Panc1 (cell line): ENCODE measurements at regions not wholly inside any gene's neighbourhood (a gene's known extent, or its start where the extent isn't known, plus 50 kb on each side); places are given as distances from the start of the nearest gene placed in this dataset.

Experiments used
- ATAC-seq: fragments of 200-7000 bp; cut with Tn5 transposase; 2 replicates; pipeline ENCODE4 v1.9.1; 2020; ENCODE audit warnings: mild to moderate bottlenecking, moderate library complexity
- BruUV-seq: library from RNA; stranded (reverse); fragments of 400-500 nt; replicated peaks from 2 replicates; lab custom pipeline; 2021; lab: Mats Ljungman, UMichigan
- CTCF ChIA-PET: fragments of 300-600 bp; sonication (Branson Sonifier 250); formaldehyde crosslinking; loops from one replicate; lab custom pipeline; 2022; ENCODE audit warnings: antibody characterized with exemption; lab: Charles Lee
- POLR2A ChIA-PET: fragments of 300-600 bp; sonication (Branson Sonifier 250); formaldehyde crosslinking; loops from one replicate; lab custom pipeline; 2022; ENCODE audit warnings: antibody characterized with exemption; lab: Charles Lee
- DNase-seq: peaks from one replicate; pipeline ENCODE4 v3.0.0-alpha.2; 2010; ENCODE audit warnings: low read depth, low spot score
- H3K27ac ChIP-seq: 2 replicates; pipeline ENCODE4 v1.5.1; 2011; ENCODE audit warnings: mild to moderate bottlenecking, low read length, inconsistent platforms
- H3K27me3 ChIP-seq: fragments of 200-500 bp; sonication (Bioruptor generic); 2 replicates; pipeline ENCODE4 v1.6.0; 2014; ENCODE audit warnings: low read length, inconsistent platforms; ENCODE audit not compliant: control insufficient read depth, insufficient read depth
- H3K36me3 ChIP-seq: fragments of 200-500 bp; sonication (Bioruptor generic); 2 replicates; pipeline ENCODE4 v1.5.1; 2014; ENCODE audit warnings: inconsistent platforms, mild to moderate bottlenecking, low read length, moderate library complexity; ENCODE audit not compliant: control insufficient read depth, insufficient read depth
- H3K4me1 ChIP-seq: 2 replicates; pipeline ENCODE4 v1.5.1; 2011; ENCODE audit warnings: inconsistent platforms, mild to moderate bottlenecking, low read length, moderate library complexity; ENCODE audit not compliant: control insufficient read depth, insufficient read depth
- H3K4me3 ChIP-seq, 2 experiments: 2 replicates each; pipeline ENCODE4 v1.5.1; 2011 to 2012; ENCODE audit warnings: low read depth in 2 of 2, low read length in 2 of 2, mild to moderate bottlenecking in 2 of 2, inconsistent platforms in 1 of 2, moderate library complexity in 1 of 2
- H3K9me3 ChIP-seq: fragments of 200-500 bp; sonication (Bioruptor generic); 2 replicates; pipeline ENCODE4 v1.5.1; 2014; ENCODE audit warnings: low read depth, mild to moderate bottlenecking, inconsistent platforms, low read length, moderate library complexity; ENCODE audit not compliant: control insufficient read depth, insufficient read depth
- CTCF ChIP-seq: fragments of 450-650 bp; IDR thresholded peaks from 2 replicates; pipeline ENCODE4 v1.5.1; 2017; ENCODE audit warnings: mild to moderate bottlenecking
- POLR2AphosphoS5 ChIP-seq: IDR thresholded peaks from 2 replicates; pipeline ENCODE4 v1.6.1; 2012; ENCODE audit warnings: mild to moderate bottlenecking, low read depth, low read length, moderate library complexity
- REST ChIP-seq, 2 experiments: IDR thresholded peaks; 2 replicates each; pipeline ENCODE4 v1.6.1; 2011 to 2012; ENCODE audit warnings: low read depth in 2 of 2, control low read depth in 1 of 2, low read length in 1 of 2, mild to moderate bottlenecking in 1 of 2, moderate library complexity in 1 of 2; ENCODE audit not compliant: insufficient read depth in 1 of 2
- SIN3A ChIP-seq: IDR thresholded peaks from 2 replicates; pipeline ENCODE4 v1.6.1; 2012; ENCODE audit warnings: low read depth, mild to moderate bottlenecking, low read length, moderate library complexity, borderline replicate concordance; ENCODE audit not compliant: insufficient read depth
- TCF7L2 ChIP-seq: IDR thresholded peaks from 2 replicates; pipeline ENCODE4 v1.6.1; 2011; ENCODE audit warnings: mild to moderate bottlenecking, low read depth, low read length, inconsistent platforms
- in situ Hi-C: cut with HindIII; loops from 2 replicates; pipeline ENCODE4 v1.10.0; 2016; ENCODE audit warnings: low sequenced_read_pairs, low pct_unique_long_range_greater_than_20kb
- intact Hi-C: fragments of 100-400 bp; cut with micrococcal nuclease; formaldehyde crosslinking; loops from one replicate; pipeline ENCODE4 v1.10.0; 2022; ENCODE audit not compliant: unreplicated experiment

GRCh38 chr22:27512283-27512761, 289.2 kb downstream of the MN1 start:
- BruUV-seq: no TSS peak
- H3K9me3 ChIP-seq: no peaks in the 10 kb centered on the region
- H3K36me3 ChIP-seq: no peaks in the 10 kb centered on the region
- no peaks in the 10 kb centered on the region for H3K4me1 ChIP-seq
- TF ChIP-seq TCF7L2: no peak
- POLR2A ChIA-PET: no interaction called here
- no peak overlapping the region for H3K27ac ChIP-seq
- in situ Hi-C loops (no loop called here), intact Hi-C loops (no loop called here)
- H3K27me3 ChIP-seq: no peaks in the 10 kb centered on the region; the same call in 1 of the 2 replicates
- H3K4me3 ChIP-seq: no peak overlapping the region
- ATAC-seq: no peak
- no peak for DNase-seq
- CTCF ChIA-PET: no interaction called here

GRCh38 chr22:27513021-27513420, 288.5 kb downstream of the MN1 start:
- no peaks in the 10 kb centered on the region for H3K9me3 ChIP-seq
- H3K36me3 ChIP-seq: no peaks in the 10 kb centered on the region
- ChIA-PET POLR2A (no interaction called here), CTCF (interaction anchor here (0.7 kb wide), 1 partner anchor 306 kb away, joined by 6 read pairs; no protein-coding TSS in a partner anchor)
- intact Hi-C loops: no loop called here
- H3K4me3 ChIP-seq: no peak overlapping the region
- no peak overlapping the region for H3K27ac ChIP-seq
- no peak for ATAC-seq
- H3K27me3 ChIP-seq: no peaks in the 10 kb centered on the region; the same call in 1 of the 2 replicates
- in situ Hi-C loops: no loop called here
- no peaks in the 10 kb centered on the region for H3K4me1 ChIP-seq
- DNase-seq: no peak
- no peak for TF ChIP-seq POLR2AphosphoS5
- no peak for TF ChIP-seq REST (IDR thresholded peaks at IDR 0.05; ENCODE audit: insufficient read depth in 1 of 2, low read depth in 2 of 2, low read length in 1 of 2)
- no peak for TF ChIP-seq SIN3A
- TF ChIP-seq TCF7L2: no peak
- no peak for TF ChIP-seq CTCF
- no TSS peak for BruUV-seq

GRCh38 chr22:27514601-27515523, 286.7 kb downstream of the MN1 start:
- Histone ChIP-seq H3K4me1 (no peaks in the 10 kb centered on the region), H3K9me3 (no peaks in the 10 kb centered on the region), H3K36me3 (no peaks in the 10 kb centered on the region), H3K27me3 (no peaks in the 10 kb centered on the region; the same call in 1 of the 2 replicates), H3K27ac (no peak overlapping the region), H3K4me3 (no peak overlapping the region)
- no peak for DNase-seq
- POLR2A ChIA-PET: no interaction called here
- no TSS peak for BruUV-seq
- in situ Hi-C loops: no loop called here
- no peak for ATAC-seq
- CTCF ChIA-PET: no interaction called here
- intact Hi-C loops: no loop called here
- no peak for TF ChIP-seq REST (IDR thresholded peaks at IDR 0.05; ENCODE audit: insufficient read depth in 1 of 2, low read depth in 2 of 2, low read length in 1 of 2)
- TF ChIP-seq TCF7L2: no peak
- no peak for TF ChIP-seq POLR2AphosphoS5
- TF ChIP-seq CTCF: no peak
- TF ChIP-seq SIN3A: no peak
